Pancreas (tissue), 10 donors: ENCODE measurements at regions not wholly inside any gene's neighbourhood (a gene's known extent, or its start where the extent isn't known, plus 50 kb on each side); places are given as distances from the start of the nearest gene placed in this dataset.

Experiments used
- ATAC-seq, 4 donors: fragments of 200-7000 bp; cut with Tn5 transposase; one replicate each; pipeline versions ENCODE4 v1.8.0 to v1.9.1; 2020; ENCODE audit warnings: mild to moderate bottlenecking in 4 of 4, moderate library complexity in 4 of 4
- DNase-seq, 6 donors: peaks; one replicate each; pipeline ENCODE4 v3.0.0-alpha.2; 2020
- FAIRE-seq: peaks from 2 replicates; lab custom pipeline; 2012; peaks lifted over from hg19 to GRCh38; lab: Jason Lieb, UNC
- H3K27ac ChIP-seq, 4 donors: fragments of 200-600 bp; sonication (generic); 1 replicate in 3 of 4; 2 replicates in 1 of 4; pipeline versions ENCODE4 v1.5.0 to v1.8.0; 2020
- H3K27me3 ChIP-seq, 4 donors: fragments of 200-600 bp; one replicate each; pipeline ENCODE4 v1.8.0; 2021
- H3K36me3 ChIP-seq, 3 donors: fragments of 200-600 bp; sonication (generic) in 1 of 3; one replicate each; pipeline versions ENCODE4 v1.5.0 to v1.8.0; 2020 to 2021
- H3K4me1 ChIP-seq, 3 donors: fragments of 200-600 bp; one replicate each; pipeline ENCODE4 v1.8.0; 2021
- H3K4me3 ChIP-seq, 4 donors: fragments of 200-600 bp; sonication (generic) in 2 of 4; one replicate each; pipeline versions ENCODE4 v1.5.0 to v1.8.0; 2020 to 2021
- H3K9me3 ChIP-seq, 4 donors: fragments of 200-600 bp; one replicate each; pipeline ENCODE4 v1.8.0; 2021
- CTCF ChIP-seq, 4 donors: fragments of 200-600 bp; sonication (generic) in 3 of 4; IDR thresholded peaks; one replicate each; pipeline versions ENCODE4 v1.5.0 to v1.8.0; 2021; ENCODE audit warnings: antibody characterized with exemption in 4 of 4
- WGBS, 2 donors: extraction: QIAGEN DNeasy Blood & Tissue Kit; methylation state at CpG; one replicate each; pipeline ENCODE4 v1.1.7; 2013; 5-methylcytosine and 5-hydroxymethylcytosine counted together
- intact Hi-C, 3 donors: fragments of 100-400 bp; cut with DNase I; formaldehyde crosslinking; loops; one replicate each; pipeline versions ENCODE4 v1.11.1 to v1.14.2; 2022
- donor health status: healthy with polysubstance abuse.
- donor health status: DM: no; HTN: no; CAD: no; lungs with moderate emphysema.
- donor health status: DM: no; HTN: no; CAD: no.
- donor health status: control.
- donor health status: control.
- donor health status: Bipolar disorder and iron deficiency.
- donor health status: DM: yes; HTN: yes; CAD: no.
- donor health status: DM: no; HTN: no; CAD: no.
- donor health status: DM: no; HTN: no; CAD: no.
- donor health status: DM: yes; HTN: yes; CAD: no.

DNA sequence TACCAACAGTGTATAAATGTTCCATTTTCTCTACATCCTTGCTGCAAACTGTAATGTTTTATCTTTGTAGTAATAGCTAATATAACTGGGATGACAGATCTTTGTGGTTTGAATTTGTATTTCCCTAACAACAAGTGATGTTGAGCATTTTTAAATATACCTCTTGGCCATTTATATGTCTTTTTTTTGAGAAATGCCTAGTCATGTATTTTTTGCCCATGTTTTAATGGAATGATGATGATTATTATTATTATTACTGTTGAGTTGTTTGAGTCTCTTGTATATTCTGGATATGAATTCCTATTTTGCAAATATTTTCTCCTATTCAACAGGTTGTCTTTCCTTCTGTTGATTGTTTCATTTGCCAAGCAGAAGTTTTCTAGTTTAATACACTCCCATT is 654.9 kb downstream of the ZPLD1 start:
- Histone ChIP-seq H3K4me1 (peaks cover 0 to 5% (median 0%) of the 10 kb centered on the region in 3 donors), H3K36me3 (no peaks in the 10 kb centered on the region), H3K27ac (no peak overlapping the region), H3K4me3 (no peak overlapping the region), H3K27me3 (peaks cover 0 to 5% (median 0%) of the 10 kb centered on the region in 4 donors), H3K9me3 (peaks cover 0 to 3% (median 0%) of the 10 kb centered on the region in 4 donors)
- no peak for TF ChIP-seq CTCF (IDR thresholded peaks at IDR 0.05)
- intact Hi-C loops = no loop called here
- ATAC-seq (no peak), DNase-seq (no peak), FAIRE-seq (no peak)

DNA sequence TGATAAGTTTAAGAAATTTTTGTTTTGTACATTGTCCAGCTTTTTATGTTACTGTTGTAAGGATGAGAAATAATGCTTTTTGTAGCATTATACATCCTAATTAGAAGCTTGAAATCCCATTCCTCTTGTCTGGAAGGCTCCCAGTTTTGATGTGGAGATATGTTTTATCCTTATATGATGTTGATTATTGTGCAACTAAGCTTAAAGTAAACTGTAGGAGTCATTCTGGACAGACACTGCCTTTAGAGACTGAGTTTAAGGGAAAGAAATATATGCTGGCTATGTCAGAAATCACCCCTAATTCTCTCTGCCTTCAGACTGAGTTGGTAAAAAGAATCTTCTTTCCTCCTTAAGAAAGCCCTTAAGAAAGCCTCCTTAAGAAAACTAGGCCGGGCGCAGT is 670.4 kb downstream of the ZPLD1 start:
- Histone ChIP-seq H3K4me3 (no peak overlapping the region), H3K9me3 (no peaks in the 10 kb centered on the region), H3K4me1 (no peaks in the 10 kb centered on the region), H3K36me3 (no peaks in the 10 kb centered on the region), H3K27ac (no peak overlapping the region), H3K27me3 (no peaks in the 10 kb centered on the region)
- no peak for TF ChIP-seq CTCF (IDR thresholded peaks at IDR 0.05)
- ATAC-seq (no peak), DNase-seq (no peak), FAIRE-seq (no peak)
- intact Hi-C loops = no loop called here
- 89% methylated on average over 2 of the region's 2 CpGs for WGBS, 2 donors

GRCh38 chr3:103112273-103112672 is 677.5 kb downstream of the ZPLD1 start:
- no peaks in the 10 kb centered on the region for H3K27me3 ChIP-seq
- intact Hi-C loops = no loop called here
- ATAC-seq = no peak
- H3K9me3 ChIP-seq = no peaks in the 10 kb centered on the region
- no peak for FAIRE-seq
- no peaks in the 10 kb centered on the region for H3K4me1 ChIP-seq
- H3K36me3 ChIP-seq = no peaks in the 10 kb centered on the region
- TF ChIP-seq CTCF (IDR thresholded peaks at IDR 0.05) = no peak
- DNase-seq = no peak
- no peak overlapping the region for H3K4me3 ChIP-seq
- no peak overlapping the region for H3K27ac ChIP-seq

DNA sequence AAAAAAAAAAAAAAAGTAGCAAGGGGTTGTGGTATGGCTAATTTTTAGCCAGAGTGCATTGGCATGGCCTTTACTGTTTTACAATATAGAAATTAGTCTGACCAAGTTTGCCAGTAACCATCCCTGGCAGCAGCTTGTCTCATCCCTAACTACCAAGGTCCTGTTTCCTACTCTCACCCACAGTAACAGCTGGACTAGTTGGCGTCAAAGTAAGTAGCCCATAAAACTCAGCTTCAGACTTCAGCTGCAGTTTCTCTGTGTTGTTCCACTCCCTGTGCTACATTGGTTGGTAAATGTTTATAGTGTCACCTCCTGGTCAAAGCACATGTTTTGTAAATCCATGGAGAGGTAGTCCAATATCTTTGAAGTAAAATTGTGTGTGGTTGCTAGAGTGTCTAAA is 691.3 kb downstream of the ZPLD1 start:
- 51 to 70% methylated on average over 1 of the region's 1 CpG for WGBS, 2 donors
- FAIRE-seq = no peak

More for the DNA sequence above, 691.3 kb downstream of the ZPLD1 start:
- intact Hi-C loops = no loop called here
- ATAC-seq (no peak), DNase-seq (no peak)
- no peaks in the 10 kb centered on the region for H3K36me3 ChIP-seq
- TF ChIP-seq CTCF (IDR thresholded peaks at IDR 0.05) = no peak
- H3K27me3 ChIP-seq = no peaks in the 10 kb centered on the region
- no peak overlapping the region for H3K4me3 ChIP-seq
- H3K27ac ChIP-seq = no peak overlapping the region
- H3K4me1 ChIP-seq = no peaks in the 10 kb centered on the region
- no peaks in the 10 kb centered on the region for H3K9me3 ChIP-seq
